Retinal pigment epithelial cell (primary cell): ENCODE measurements at regions not wholly inside any gene's neighbourhood (a gene's known extent, or its start where the extent isn't known, plus 50 kb on each side); places are given as distances from the start of the nearest gene placed in this dataset.
A peak's percentile ranks its signal among the peaks of the same experiment; 100 is the strongest.
"Not testable (repeated sequence)": the region's sequence is repeated elsewhere in the genome, so short reads cannot be mapped to it uniquely, and the experiment has no call there.

ENCODE experiments used
- DNase-seq: peaks from one replicate; pipeline ENCODE4 v3.0.0-alpha.2; 2010; ENCODE audit warnings: low read depth
- H3K4me3 ChIP-seq: 2 replicates; pipeline ENCODE4 v1.5.1; 2011; ENCODE audit warnings: mild to moderate bottlenecking, low read length, control low read depth, moderate library complexity
- CTCF ChIP-seq: conservative IDR thresholded peaks from 2 replicates; pipeline ENCODE4 v1.5.1; 2011; ENCODE audit warnings: low read depth, low read length, control low read depth, inconsistent platforms

- TF ChIP-seq CTCF: no peak
- no peak overlapping the region for H3K4me3 ChIP-seq
- no peak for DNase-seq
Observed at GRCh38 chr15:69921626-69922619, 175.8 kb downstream of the TLE3 start.

DNA sequence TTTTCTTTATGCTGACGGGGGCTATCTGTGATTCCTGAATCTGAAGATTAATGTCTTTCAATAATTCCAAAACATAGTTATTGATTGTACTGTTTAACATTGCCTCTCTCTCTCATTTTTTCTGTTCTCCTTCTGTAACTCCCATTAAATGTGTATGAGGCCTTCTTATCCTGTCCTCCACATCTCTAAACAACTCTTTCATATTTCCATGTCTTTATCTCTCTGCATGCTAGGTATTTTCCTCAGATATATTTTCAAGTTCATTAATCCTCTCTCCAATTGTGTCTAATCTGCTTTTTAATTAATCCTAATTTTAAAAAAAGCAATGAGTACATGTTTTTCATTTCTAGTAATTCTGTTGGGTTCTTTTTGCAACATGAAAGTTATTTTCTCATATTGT lies 173.2 kb downstream of the TLE3 start:
- DNase-seq: no peak
- H3K4me3 ChIP-seq: no peak overlapping the region
- TF ChIP-seq CTCF: no peak

DNA sequence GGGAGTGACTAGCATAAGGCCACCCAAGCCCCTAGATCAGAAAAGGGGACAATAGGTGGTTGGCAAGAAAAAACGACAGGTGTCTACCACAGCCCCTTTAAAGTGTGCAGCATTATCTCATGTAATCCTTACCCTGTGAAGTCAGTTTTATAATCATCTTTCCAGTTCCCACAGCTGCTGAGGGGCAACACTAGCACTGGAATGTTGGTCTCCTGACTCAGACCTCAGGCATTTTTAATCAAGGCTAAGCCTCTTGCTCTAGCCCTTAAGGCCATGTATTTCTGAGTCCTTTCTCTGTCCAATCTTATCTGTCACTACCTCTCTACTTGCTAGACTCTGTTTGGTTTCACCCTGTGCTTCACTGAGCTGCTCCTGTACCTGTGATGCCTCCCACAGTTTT lies 171.7 kb downstream of the TLE3 start:
- no peak for TF ChIP-seq CTCF
- peak; percentile 86 for DNase-seq
- H3K4me3 ChIP-seq: no peak overlapping the region

DNA sequence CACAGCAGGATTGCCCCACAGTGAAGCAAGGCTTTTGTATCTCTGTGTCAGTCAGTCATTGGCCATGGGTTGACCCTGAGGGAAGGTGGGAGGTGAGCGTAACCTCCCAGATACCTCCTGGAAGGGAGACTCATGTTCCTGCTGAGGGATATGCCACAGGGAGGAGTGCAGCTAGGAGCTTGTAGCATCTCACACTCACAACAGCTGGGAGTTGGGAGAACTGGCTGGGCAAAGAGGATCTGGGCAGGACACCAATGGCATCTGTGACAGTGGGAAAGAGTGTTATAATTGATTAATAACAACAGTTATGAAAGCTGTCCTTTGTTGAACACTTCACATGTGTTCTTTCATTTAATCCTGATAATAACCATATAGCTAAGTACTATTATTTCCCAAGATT lies 171.0 kb downstream of the TLE3 start:
- H3K4me3 ChIP-seq: no peak overlapping the region
- no peak for DNase-seq
- no peak for TF ChIP-seq CTCF

DNA sequence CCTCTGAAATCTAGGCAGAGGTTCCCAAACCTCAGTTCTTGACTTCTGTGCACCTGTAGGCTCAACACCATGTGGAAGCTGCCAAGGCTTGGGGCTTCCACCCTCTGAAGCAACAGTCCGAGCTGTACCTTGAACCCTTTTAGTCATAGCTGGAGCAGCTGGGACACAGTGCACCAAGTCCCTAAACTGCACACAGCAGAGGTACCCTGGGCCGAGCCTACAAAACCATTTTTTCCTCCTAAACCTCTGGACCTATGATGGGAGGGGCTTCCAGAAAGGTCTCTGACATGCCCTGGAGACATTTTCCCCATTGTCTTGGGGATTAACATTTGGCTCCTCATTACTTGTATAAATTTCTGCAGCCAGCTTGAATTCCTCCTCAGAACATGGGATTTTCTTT lies 168.8 kb downstream of the TLE3 start:
- not testable (repeated sequence) for H3K4me3 ChIP-seq, DNase-seq

- TF ChIP-seq CTCF: no peak
Observed at GRCh38 chr15:69929905-69930630, 167.6 kb downstream of the TLE3 start.

DNA sequence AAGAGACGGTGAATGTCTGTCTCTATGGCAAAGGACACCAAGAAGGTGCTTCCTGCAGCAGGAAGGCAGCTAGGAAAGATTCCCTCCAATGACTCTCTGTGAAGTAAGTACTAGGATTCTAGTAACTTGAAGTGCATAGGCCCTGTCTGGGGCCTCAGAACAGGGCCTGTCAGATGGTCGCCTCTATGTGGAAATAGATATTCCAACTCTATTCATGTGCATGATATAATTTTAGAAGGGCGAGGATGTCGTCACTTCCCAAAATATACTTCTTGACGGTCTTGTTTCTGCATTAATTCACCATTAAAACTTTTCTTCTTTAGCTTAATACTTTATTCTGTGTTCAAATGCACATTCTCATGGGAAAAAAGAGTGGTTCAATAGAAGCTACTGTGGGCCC lies 167.0 kb downstream of the TLE3 start:
- no peak overlapping the region for H3K4me3 ChIP-seq
- no peak for TF ChIP-seq CTCF
- no peak for DNase-seq

More at GRCh38 chr15:69929905-69930630, 167.6 kb downstream of the TLE3 start:
- no peak for DNase-seq
- H3K4me3 ChIP-seq: no peak overlapping the region
